Astrocyte (in vitro differentiated cells and primary cell): ENCODE measurements at regions not wholly inside any gene's neighbourhood (a gene's known extent, or its start where the extent isn't known, plus 50 kb on each side); places are given as distances from the start of the nearest gene placed in this dataset.

Experiments
- DNase-seq: peaks from one replicate; pipeline ENCODE4 v3.0.0-alpha.2; 2010; ENCODE audit warnings: low read depth
- FAIRE-seq: peaks from 2 replicates; lab custom pipeline; 2011; peaks lifted over from hg19 to GRCh38; lab: Jason Lieb, UNC
- H2AFZ ChIP-seq: 2 replicates; pipeline ENCODE4 v1.6.0; 2012; ENCODE audit warnings: low read depth, low read length, inconsistent platforms
- H3K27ac ChIP-seq: 2 replicates; pipeline ENCODE4 v1.5.1; 2011; ENCODE audit warnings: low read depth, low read length, inconsistent platforms
- H3K27me3 ChIP-seq: 2 replicates; pipeline ENCODE4 v1.6.0; 2011; ENCODE audit warnings: low read length, inconsistent platforms; ENCODE audit not compliant: insufficient read depth
- H3K36me3 ChIP-seq: 2 replicates; pipeline ENCODE4 v1.5.1; 2011; ENCODE audit warnings: low read length, inconsistent platforms; ENCODE audit not compliant: insufficient read depth
- H3K4me1 ChIP-seq: 2 replicates; pipeline ENCODE4 v1.5.1; 2011; ENCODE audit warnings: low read length, inconsistent platforms; ENCODE audit not compliant: insufficient read depth
- H3K4me2 ChIP-seq: 2 replicates; pipeline ENCODE4 v1.6.0; 2012; ENCODE audit warnings: low read length, inconsistent platforms
- H3K4me3 ChIP-seq: 2 replicates; pipeline ENCODE4 v1.5.1; 2011; ENCODE audit warnings: low read depth, mild to moderate bottlenecking, low read length, inconsistent platforms; ENCODE audit not compliant: insufficient read depth
- H3K79me2 ChIP-seq: 2 replicates; pipeline ENCODE4 v1.6.0; 2012; ENCODE audit warnings: mild to moderate bottlenecking, low read length, inconsistent platforms; ENCODE audit not compliant: insufficient read depth
- H3K9ac ChIP-seq: 2 replicates; pipeline ENCODE4 v1.6.0; 2012; ENCODE audit warnings: mild to moderate bottlenecking, low read length, inconsistent platforms
- H3K9me3 ChIP-seq: 2 replicates; pipeline ENCODE4 v1.5.1; 2012; ENCODE audit warnings: low read depth, mild to moderate bottlenecking, low read length, inconsistent platforms; ENCODE audit not compliant: insufficient read depth
- H4K20me1 ChIP-seq: 2 replicates; pipeline ENCODE4 v1.6.0; 2012; ENCODE audit warnings: low read length, inconsistent platforms; ENCODE audit not compliant: insufficient read depth
- H3K27ac Mint-ChIP-seq: one replicate; pipeline ENCODE4 v1.8.0; 2021; ENCODE audit warnings: mild to moderate bottlenecking, mixed read lengths; ENCODE audit not compliant: unreplicated experiment
- H3K27me3 Mint-ChIP-seq: one replicate; pipeline ENCODE4 v1.8.0; 2021; ENCODE audit warnings: low read depth, mixed read lengths; ENCODE audit not compliant: unreplicated experiment
- H3K36me3 Mint-ChIP-seq: one replicate; pipeline ENCODE4 v1.8.0; 2021; ENCODE audit warnings: low read depth, mixed read lengths; ENCODE audit not compliant: unreplicated experiment
- H3K4me1 Mint-ChIP-seq: one replicate; pipeline ENCODE4 v1.8.0; 2021; ENCODE audit warnings: low read depth, mixed read lengths; ENCODE audit not compliant: unreplicated experiment
- H3K4me3 Mint-ChIP-seq: one replicate; pipeline ENCODE4 v1.8.0; 2021; ENCODE audit warnings: mild to moderate bottlenecking, moderate library complexity, mixed read lengths; ENCODE audit not compliant: unreplicated experiment
- H3K9me3 Mint-ChIP-seq: one replicate; pipeline ENCODE4 v1.8.0; 2021; ENCODE audit warnings: mild to moderate bottlenecking, mixed read lengths; ENCODE audit not compliant: unreplicated experiment
- CTCF ChIP-seq: IDR thresholded peaks from 2 replicates; pipeline ENCODE4 v1.5.1; 2011; ENCODE audit warnings: low read depth, mild to moderate bottlenecking, inconsistent platforms, low read length, moderate library complexity; ENCODE audit not compliant: insufficient read depth
- EZH2 ChIP-seq: IDR thresholded peaks from 2 replicates; pipeline ENCODE4 v1.6.1; 2012; ENCODE audit warnings: mild to moderate bottlenecking, low read length, inconsistent platforms; ENCODE audit not compliant: insufficient read depth

- no peak overlapping the region for H3K4me3 ChIP-seq
- peaks cover 34% of the 10 kb centered on the region for H3K27me3 Mint-ChIP-seq
- no peaks in the 10 kb centered on the region for H3K4me1 ChIP-seq
- no peak for FAIRE-seq
- H4K20me1 ChIP-seq: no peaks in the 10 kb centered on the region
- peaks cover 8% of the 10 kb centered on the region for H3K4me1 Mint-ChIP-seq
- no peaks in the 10 kb centered on the region for H3K9me3 ChIP-seq
- no peak overlapping the region for H3K9ac ChIP-seq
- no peaks in the 10 kb centered on the region for H3K79me2 ChIP-seq
- H3K27me3 ChIP-seq: no peaks in the 10 kb centered on the region
- no peak overlapping the region for H3K4me2 ChIP-seq
- no peaks in the 10 kb centered on the region for H3K36me3 ChIP-seq
- no peak overlapping the region for H3K27ac ChIP-seq
- no peak overlapping the region for H2AFZ ChIP-seq
- H3K4me3 Mint-ChIP-seq: no peak overlapping the region
- peaks cover 2% of the 10 kb centered on the region for H3K9me3 Mint-ChIP-seq
- no peak overlapping the region for H3K27ac Mint-ChIP-seq
- TF ChIP-seq EZH2 (no peak), CTCF (no peak)
- no peak for DNase-seq
- no peaks in the 10 kb centered on the region for H3K36me3 Mint-ChIP-seq
Measured at GRCh38 chr9:89825669-89826068, 220.9 kb downstream of the GADD45G start.

DNA sequence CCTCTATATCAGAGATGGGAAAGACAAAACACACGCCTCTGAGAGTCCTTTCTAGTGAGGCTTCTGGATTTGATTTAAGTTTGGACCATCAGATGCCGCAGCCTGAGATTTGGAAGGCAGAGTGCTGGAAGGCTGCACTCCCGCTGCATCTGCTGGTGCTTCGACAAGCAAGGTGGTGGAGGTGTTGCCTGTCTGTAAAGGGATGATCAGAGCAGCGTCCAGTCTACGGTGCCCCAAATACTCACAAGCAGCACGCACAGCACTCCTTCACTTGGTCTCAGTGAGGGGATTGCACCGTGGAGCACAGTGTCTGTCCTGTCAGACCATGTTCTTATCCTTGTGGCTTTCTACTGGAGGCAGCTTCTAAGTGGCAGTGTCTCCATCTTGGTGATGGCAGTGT lies 221.4 kb downstream of the GADD45G start:
- DNase-seq: no peak
- H3K27me3 Mint-ChIP-seq: peaks cover 34% of the 10 kb centered on the region

More for the DNA sequence above, 221.4 kb downstream of the GADD45G start:
- Mint-ChIP-seq H3K4me3 (no peak overlapping the region), H3K27ac (no peak overlapping the region), H3K9me3 (peaks cover 4% of the 10 kb centered on the region), H3K36me3 (no peaks in the 10 kb centered on the region), H3K4me1 (peaks cover 5% of the 10 kb centered on the region)
- no peaks in the 10 kb centered on the region for H4K20me1 ChIP-seq
- H3K27me3 ChIP-seq: no peaks in the 10 kb centered on the region
- no peak overlapping the region for H3K27ac ChIP-seq
- no peaks in the 10 kb centered on the region for H3K79me2 ChIP-seq
- H3K4me3 ChIP-seq: no peak overlapping the region
- no peak overlapping the region for H3K4me2 ChIP-seq
- no peak overlapping the region for H3K9ac ChIP-seq
- TF ChIP-seq EZH2: no peak
- no peak for TF ChIP-seq CTCF
- H3K4me1 ChIP-seq: no peaks in the 10 kb centered on the region
- no peak overlapping the region for H2AFZ ChIP-seq
- H3K9me3 ChIP-seq: no peaks in the 10 kb centered on the region
- no peak for FAIRE-seq
- H3K36me3 ChIP-seq: no peaks in the 10 kb centered on the region
